Neural cell (in vitro differentiated cells): ENCODE measurements at regions not wholly inside any gene's neighbourhood (a gene's known extent, or its start where the extent isn't known, plus 50 kb on each side); places are given as distances from the start of the nearest gene placed in this dataset.

Experiments
- EZH2 ChIP-seq: fragments of 200-600, 300-800 bp; shearing (Covaris generic), sonication (generic); IDR thresholded peaks from 2 replicates; pipeline ENCODE4 v1.6.1; 2014; ENCODE audit warnings: antibody characterized with exemption, low read length, borderline replicate concordance, mild to moderate bottlenecking; ENCODE audit not compliant: insufficient read depth, poor library complexity, severe bottlenecking
- POLR2AphosphoS5 ChIP-seq: IDR thresholded peaks from 2 replicates; pipeline ENCODE4 v1.6.1; 2012
- SMC3 ChIP-seq: fragments of 450-650 bp; conservative IDR thresholded peaks from 2 replicates; pipeline ENCODE4 v1.6.1; 2014; ENCODE audit warnings: antibody characterized with exemption, mild to moderate bottlenecking, moderate library complexity; ENCODE audit not compliant: poor library complexity
- TAF1 ChIP-seq: IDR thresholded peaks from 2 replicates; pipeline ENCODE4 v1.6.1; 2012; ENCODE audit warnings: low read depth
- TF ChIP-seq, protein P1 (sequence below): fragments of 450-650 bp; IDR thresholded peaks from 2 replicates; pipeline ENCODE4 v1.5.1; 2014; ENCODE audit warnings: antibody characterized with exemption, mild to moderate bottlenecking, moderate library complexity; ENCODE audit not compliant: poor library complexity, severe bottlenecking
- TF ChIP-seq, protein P2 (sequence below): IDR thresholded peaks from 2 replicates; pipeline ENCODE4 v1.6.1; 2012; ENCODE audit warnings: borderline replicate concordance

DNA sequence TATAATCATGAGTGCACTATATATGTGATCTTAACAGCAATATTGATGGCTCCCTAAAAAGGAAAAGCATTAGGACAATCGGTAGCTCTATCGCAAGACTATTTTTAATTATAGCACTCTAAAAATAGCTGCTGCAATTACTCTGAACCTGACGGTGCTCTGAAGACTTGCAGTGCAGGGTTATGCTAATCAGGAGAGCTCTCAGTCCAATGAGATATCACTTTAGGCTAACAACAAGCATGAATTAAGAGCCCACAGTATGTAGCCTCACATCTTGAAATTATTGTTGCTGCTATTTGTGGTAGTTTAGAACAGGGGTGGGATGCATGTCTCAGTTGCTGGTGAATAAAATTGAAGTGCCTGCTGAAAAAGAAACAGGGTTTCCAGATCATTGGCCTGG lies 515.8 kb upstream of the AKR1E2 start:
- TF ChIP-seq EZH2 (no peak), POLR2AphosphoS5 (no peak), TAF1 (no peak), SMC3 (no peak)
- TF ChIP-seq, protein P1, sequence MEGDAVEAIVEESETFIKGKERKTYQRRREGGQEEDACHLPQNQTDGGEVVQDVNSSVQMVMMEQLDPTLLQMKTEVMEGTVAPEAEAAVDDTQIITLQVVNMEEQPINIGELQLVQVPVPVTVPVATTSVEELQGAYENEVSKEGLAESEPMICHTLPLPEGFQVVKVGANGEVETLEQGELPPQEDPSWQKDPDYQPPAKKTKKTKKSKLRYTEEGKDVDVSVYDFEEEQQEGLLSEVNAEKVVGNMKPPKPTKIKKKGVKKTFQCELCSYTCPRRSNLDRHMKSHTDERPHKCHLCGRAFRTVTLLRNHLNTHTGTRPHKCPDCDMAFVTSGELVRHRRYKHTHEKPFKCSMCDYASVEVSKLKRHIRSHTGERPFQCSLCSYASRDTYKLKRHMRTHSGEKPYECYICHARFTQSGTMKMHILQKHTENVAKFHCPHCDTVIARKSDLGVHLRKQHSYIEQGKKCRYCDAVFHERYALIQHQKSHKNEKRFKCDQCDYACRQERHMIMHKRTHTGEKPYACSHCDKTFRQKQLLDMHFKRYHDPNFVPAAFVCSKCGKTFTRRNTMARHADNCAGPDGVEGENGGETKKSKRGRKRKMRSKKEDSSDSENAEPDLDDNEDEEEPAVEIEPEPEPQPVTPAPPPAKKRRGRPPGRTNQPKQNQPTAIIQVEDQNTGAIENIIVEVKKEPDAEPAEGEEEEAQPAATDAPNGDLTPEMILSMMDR: no peak
- TF ChIP-seq, protein P2, sequence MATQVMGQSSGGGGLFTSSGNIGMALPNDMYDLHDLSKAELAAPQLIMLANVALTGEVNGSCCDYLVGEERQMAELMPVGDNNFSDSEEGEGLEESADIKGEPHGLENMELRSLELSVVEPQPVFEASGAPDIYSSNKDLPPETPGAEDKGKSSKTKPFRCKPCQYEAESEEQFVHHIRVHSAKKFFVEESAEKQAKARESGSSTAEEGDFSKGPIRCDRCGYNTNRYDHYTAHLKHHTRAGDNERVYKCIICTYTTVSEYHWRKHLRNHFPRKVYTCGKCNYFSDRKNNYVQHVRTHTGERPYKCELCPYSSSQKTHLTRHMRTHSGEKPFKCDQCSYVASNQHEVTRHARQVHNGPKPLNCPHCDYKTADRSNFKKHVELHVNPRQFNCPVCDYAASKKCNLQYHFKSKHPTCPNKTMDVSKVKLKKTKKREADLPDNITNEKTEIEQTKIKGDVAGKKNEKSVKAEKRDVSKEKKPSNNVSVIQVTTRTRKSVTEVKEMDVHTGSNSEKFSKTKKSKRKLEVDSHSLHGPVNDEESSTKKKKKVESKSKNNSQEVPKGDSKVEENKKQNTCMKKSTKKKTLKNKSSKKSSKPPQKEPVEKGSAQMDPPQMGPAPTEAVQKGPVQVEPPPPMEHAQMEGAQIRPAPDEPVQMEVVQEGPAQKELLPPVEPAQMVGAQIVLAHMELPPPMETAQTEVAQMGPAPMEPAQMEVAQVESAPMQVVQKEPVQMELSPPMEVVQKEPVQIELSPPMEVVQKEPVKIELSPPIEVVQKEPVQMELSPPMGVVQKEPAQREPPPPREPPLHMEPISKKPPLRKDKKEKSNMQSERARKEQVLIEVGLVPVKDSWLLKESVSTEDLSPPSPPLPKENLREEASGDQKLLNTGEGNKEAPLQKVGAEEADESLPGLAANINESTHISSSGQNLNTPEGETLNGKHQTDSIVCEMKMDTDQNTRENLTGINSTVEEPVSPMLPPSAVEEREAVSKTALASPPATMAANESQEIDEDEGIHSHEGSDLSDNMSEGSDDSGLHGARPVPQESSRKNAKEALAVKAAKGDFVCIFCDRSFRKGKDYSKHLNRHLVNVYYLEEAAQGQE: no peak
